ENCODE measurements at regions not wholly inside any gene's neighbourhood (a gene's known extent, or its start where the extent isn't known, plus 50 kb on each side); places are given as distances from the start of the nearest gene placed in this dataset.
"Not testable (repeated sequence)": the region's sequence is repeated elsewhere in the genome, so short reads cannot be mapped to it uniquely, and the experiment has no call there.

GRCh38 chr1:194410756-194411155, 1224.3 kb upstream of the B3GALT2 start:
- no peak overlapping the region for H3K27ac ChIP-seq (ENCODE audit: low read depth, low read length)
- H2BK12ac ChIP-seq (ENCODE audit: low read length) = no peak overlapping the region
- no peak overlapping the region for H2BK120ac ChIP-seq (ENCODE audit: insufficient read depth, low read length, poor library complexity)
- H4K91ac ChIP-seq (ENCODE audit: low read depth, low read length) = no peak overlapping the region
- H3K23ac ChIP-seq (ENCODE audit: low read length) = no peak overlapping the region
- no peaks in the 10 kb centered on the region for H3K36me3 ChIP-seq (ENCODE audit: control insufficient read depth in 1 of 2, insufficient read depth in 2 of 2, low read length in 2 of 2)
- H3K79me1 ChIP-seq (ENCODE audit: low read length) = no peaks in the 10 kb centered on the region
- no peak overlapping the region for H3K4ac ChIP-seq (ENCODE audit: low read depth, low read length)
- no peak for DNase-seq
- H2AFZ ChIP-seq (ENCODE audit: insufficient read depth, low read length, poor library complexity) = no peak overlapping the region
- no peaks in the 10 kb centered on the region for H3K4me1 ChIP-seq (ENCODE audit: control insufficient read depth in 1 of 2, insufficient read depth in 2 of 2, low read length in 2 of 2)
- no peak overlapping the region for H3K9ac ChIP-seq (ENCODE audit: low read length)
- no peak overlapping the region for H2AK5ac ChIP-seq (ENCODE audit: low read length)
- no peaks in the 10 kb centered on the region for H3K27me3 ChIP-seq (ENCODE audit: insufficient read depth, low read length)
- no CpG with 5 or more reads among the region's 1 CpG for WGBS (ENCODE audit: extremely low coverage, insufficient coverage, insufficient read length)
- H3K14ac ChIP-seq (ENCODE audit: low read length) = no peak overlapping the region
- H3K79me2 ChIP-seq (ENCODE audit: control insufficient read depth, insufficient read depth, low read length, poor library complexity) = no peaks in the 10 kb centered on the region
- no peak overlapping the region for H2BK5ac ChIP-seq (ENCODE audit: low read depth, low read length, poor library complexity)
- H4K12ac ChIP-seq (ENCODE audit: low read depth, low read length) = no peak overlapping the region
- H3K18ac ChIP-seq (ENCODE audit: low read length) = no peak overlapping the region
- H4K8ac ChIP-seq (ENCODE audit: low read depth, low read length) = no peak overlapping the region
- H3K4me2 ChIP-seq (ENCODE audit: low read length) = no peak overlapping the region
- no peak overlapping the region for H3K4me3 ChIP-seq (ENCODE audit: low read depth, low read length)
- no peaks in the 10 kb centered on the region for H3K9me3 ChIP-seq (ENCODE audit: insufficient read depth, low read depth, low read length)

- not testable (repeated sequence) for H3K18ac ChIP-seq (ENCODE audit: low read length); DNase-seq; H3K9ac ChIP-seq (ENCODE audit: low read length); H3K23ac ChIP-seq (ENCODE audit: low read length); H2BK5ac ChIP-seq (ENCODE audit: low read depth, low read length, poor library complexity); H3K9me3 ChIP-seq (ENCODE audit: insufficient read depth, low read depth, low read length); H4K8ac ChIP-seq (ENCODE audit: low read depth, low read length); H3K27me3 ChIP-seq (ENCODE audit: insufficient read depth, low read length); H3K27ac ChIP-seq (ENCODE audit: low read depth, low read length); H4K91ac ChIP-seq (ENCODE audit: low read depth, low read length); H3K4me2 ChIP-seq (ENCODE audit: low read length); H2BK120ac ChIP-seq (ENCODE audit: insufficient read depth, low read length, poor library complexity); H3K14ac ChIP-seq (ENCODE audit: low read length); H3K79me1 ChIP-seq (ENCODE audit: low read length); H2AFZ ChIP-seq (ENCODE audit: insufficient read depth, low read length, poor library complexity); H3K4me3 ChIP-seq (ENCODE audit: low read depth, low read length); H3K36me3 ChIP-seq (ENCODE audit: control insufficient read depth in 1 of 2, insufficient read depth in 2 of 2, low read length in 2 of 2); H3K79me2 ChIP-seq (ENCODE audit: control insufficient read depth, insufficient read depth, low read length, poor library complexity); H2AK5ac ChIP-seq (ENCODE audit: low read length); H4K12ac ChIP-seq (ENCODE audit: low read depth, low read length); H3K4me1 ChIP-seq (ENCODE audit: control insufficient read depth in 1 of 2, insufficient read depth in 2 of 2, low read length in 2 of 2); H2BK12ac ChIP-seq (ENCODE audit: low read length); H3K4ac ChIP-seq (ENCODE audit: low read depth, low read length)
- WGBS (ENCODE audit: extremely low coverage, insufficient coverage, insufficient read length) = no CpG with 5 or more reads among the region's 2 CpGs
Observed at GRCh38 chr1:194407238-194407637, 1220.8 kb upstream of the B3GALT2 start.

- DNase-seq = no peak
- WGBS (ENCODE audit: extremely low coverage, insufficient coverage, insufficient read length) = no CpG with 5 or more reads among the region's 1 CpG
- no peaks in the 10 kb centered on the region for H3K36me3 ChIP-seq (ENCODE audit: control insufficient read depth in 1 of 2, insufficient read depth in 2 of 2, low read length in 2 of 2)
- H2AK5ac ChIP-seq (ENCODE audit: low read length) = no peak overlapping the region
- no peak overlapping the region for H4K8ac ChIP-seq (ENCODE audit: low read depth, low read length)
- H4K12ac ChIP-seq (ENCODE audit: low read depth, low read length) = no peak overlapping the region
- no peak overlapping the region for H3K4ac ChIP-seq (ENCODE audit: low read depth, low read length)
- H3K27ac ChIP-seq (ENCODE audit: low read depth, low read length) = no peak overlapping the region
- H3K79me1 ChIP-seq (ENCODE audit: low read length) = no peaks in the 10 kb centered on the region
- no peak overlapping the region for H3K9ac ChIP-seq (ENCODE audit: low read length)
- H4K91ac ChIP-seq (ENCODE audit: low read depth, low read length) = no peak overlapping the region
- no peak overlapping the region for H3K4me3 ChIP-seq (ENCODE audit: low read depth, low read length)
- H2BK5ac ChIP-seq (ENCODE audit: low read depth, low read length, poor library complexity) = no peak overlapping the region
- H3K4me1 ChIP-seq (ENCODE audit: control insufficient read depth in 1 of 2, insufficient read depth in 2 of 2, low read length in 2 of 2) = no peaks in the 10 kb centered on the region
- H3K14ac ChIP-seq (ENCODE audit: low read length) = no peak overlapping the region
- H3K18ac ChIP-seq (ENCODE audit: low read length) = no peak overlapping the region
- no peaks in the 10 kb centered on the region for H3K79me2 ChIP-seq (ENCODE audit: control insufficient read depth, insufficient read depth, low read length, poor library complexity)
- no peak overlapping the region for H2AFZ ChIP-seq (ENCODE audit: insufficient read depth, low read length, poor library complexity)
- H2BK12ac ChIP-seq (ENCODE audit: low read length) = no peak overlapping the region
- H2BK120ac ChIP-seq (ENCODE audit: insufficient read depth, low read length, poor library complexity) = no peak overlapping the region
- H3K4me2 ChIP-seq (ENCODE audit: low read length) = no peak overlapping the region
- H3K23ac ChIP-seq (ENCODE audit: low read length) = no peak overlapping the region
- H3K27me3 ChIP-seq (ENCODE audit: insufficient read depth, low read length) = no peaks in the 10 kb centered on the region
- H3K9me3 ChIP-seq (ENCODE audit: insufficient read depth, low read depth, low read length) = no peaks in the 10 kb centered on the region
Observed at GRCh38 chr1:194394676-194395075, 1208.3 kb upstream of the B3GALT2 start.

GRCh38 chr1:194387531-194387930, 1201.1 kb upstream of the B3GALT2 start:
- H3K4me1 ChIP-seq (ENCODE audit: control insufficient read depth in 1 of 2, insufficient read depth in 2 of 2, low read length in 2 of 2) = no peaks in the 10 kb centered on the region
- H2AK5ac ChIP-seq (ENCODE audit: low read length) = no peak overlapping the region
- no peaks in the 10 kb centered on the region for H3K79me1 ChIP-seq (ENCODE audit: low read length)
- no peak overlapping the region for H3K4ac ChIP-seq (ENCODE audit: low read depth, low read length)
- no peak overlapping the region for H3K9ac ChIP-seq (ENCODE audit: low read length)
- H3K79me2 ChIP-seq (ENCODE audit: control insufficient read depth, insufficient read depth, low read length, poor library complexity) = no peaks in the 10 kb centered on the region
- H3K9me3 ChIP-seq (ENCODE audit: insufficient read depth, low read depth, low read length) = no peaks in the 10 kb centered on the region
- H3K27ac ChIP-seq (ENCODE audit: low read depth, low read length) = no peak overlapping the region
- H2AFZ ChIP-seq (ENCODE audit: insufficient read depth, low read length, poor library complexity) = no peak overlapping the region
- H2BK12ac ChIP-seq (ENCODE audit: low read length) = no peak overlapping the region
- H3K4me2 ChIP-seq (ENCODE audit: low read length) = no peak overlapping the region
- H3K36me3 ChIP-seq (ENCODE audit: control insufficient read depth in 1 of 2, insufficient read depth in 2 of 2, low read length in 2 of 2) = no peaks in the 10 kb centered on the region
- H4K8ac ChIP-seq (ENCODE audit: low read depth, low read length) = no peak overlapping the region
- H3K27me3 ChIP-seq (ENCODE audit: insufficient read depth, low read length) = no peaks in the 10 kb centered on the region
- DNase-seq = no peak
- H3K18ac ChIP-seq (ENCODE audit: low read length) = no peak overlapping the region
- no peak overlapping the region for H3K23ac ChIP-seq (ENCODE audit: low read length)
- H3K4me3 ChIP-seq (ENCODE audit: low read depth, low read length) = no peak overlapping the region
- no peak overlapping the region for H4K91ac ChIP-seq (ENCODE audit: low read depth, low read length)
- H2BK120ac ChIP-seq (ENCODE audit: insufficient read depth, low read length, poor library complexity) = no peak overlapping the region
- H2BK5ac ChIP-seq (ENCODE audit: low read depth, low read length, poor library complexity) = no peak overlapping the region
- no peak overlapping the region for H4K12ac ChIP-seq (ENCODE audit: low read depth, low read length)
- H3K14ac ChIP-seq (ENCODE audit: low read length) = no peak overlapping the region

GRCh38 chr1:194378517-194378916, 1192.1 kb upstream of the B3GALT2 start:
- no peak overlapping the region for H3K4ac ChIP-seq (ENCODE audit: low read depth, low read length)

More at GRCh38 chr1:194378517-194378916, 1192.1 kb upstream of the B3GALT2 start:
- Histone ChIP-seq H3K4me2 (ENCODE audit: low read length) (no peak overlapping the region), H3K27me3 (ENCODE audit: insufficient read depth, low read length) (no peaks in the 10 kb centered on the region), H3K27ac (ENCODE audit: low read depth, low read length) (no peak overlapping the region), H2AK5ac (ENCODE audit: low read length) (no peak overlapping the region), H3K14ac (ENCODE audit: low read length) (no peak overlapping the region), H3K79me1 (ENCODE audit: low read length) (no peaks in the 10 kb centered on the region), H3K4me1 (ENCODE audit: control insufficient read depth in 1 of 2, insufficient read depth in 2 of 2, low read length in 2 of 2) (no peaks in the 10 kb centered on the region), H4K8ac (ENCODE audit: low read depth, low read length) (no peak overlapping the region), H2BK12ac (ENCODE audit: low read length) (no peak overlapping the region), H3K4me3 (ENCODE audit: low read depth, low read length) (no peak overlapping the region), H3K23ac (ENCODE audit: low read length) (no peak overlapping the region), H3K18ac (ENCODE audit: low read length) (no peak overlapping the region), H2AFZ (ENCODE audit: insufficient read depth, low read length, poor library complexity) (no peak overlapping the region), H2BK120ac (ENCODE audit: insufficient read depth, low read length, poor library complexity) (no peak overlapping the region), H3K9me3 (ENCODE audit: insufficient read depth, low read depth, low read length) (no peaks in the 10 kb centered on the region), H3K79me2 (ENCODE audit: control insufficient read depth, insufficient read depth, low read length, poor library complexity) (no peaks in the 10 kb centered on the region), H4K12ac (ENCODE audit: low read depth, low read length) (no peak overlapping the region), H3K36me3 (ENCODE audit: control insufficient read depth in 1 of 2, insufficient read depth in 2 of 2, low read length in 2 of 2) (no peaks in the 10 kb centered on the region), H4K91ac (ENCODE audit: low read depth, low read length) (no peak overlapping the region), H3K9ac (ENCODE audit: low read length) (no peak overlapping the region), H2BK5ac (ENCODE audit: low read depth, low read length, poor library complexity) (no peak overlapping the region)
- no peak for DNase-seq
